Kidney epithelial cell (primary cell): ENCODE measurements at regions not wholly inside any gene's neighbourhood (a gene's known extent, or its start where the extent isn't known, plus 50 kb on each side); places are given as distances from the start of the nearest gene placed in this dataset.
"Not testable (repeated sequence)": the region's sequence is repeated elsewhere in the genome, so short reads cannot be mapped to it uniquely, and the experiment has no call there.

Source experiments
- DNase-seq: peaks from one replicate; pipeline ENCODE4 v3.0.0-alpha.2; 2010; ENCODE audit warnings: low read depth
- H3K27me3 ChIP-seq: 2 replicates; pipeline ENCODE4 v1.6.0; 2011; ENCODE audit warnings: low read length; ENCODE audit not compliant: control insufficient read depth, insufficient read depth
- H3K36me3 ChIP-seq: 2 replicates; pipeline ENCODE4 v1.5.1; 2011; ENCODE audit warnings: low read length; ENCODE audit not compliant: control insufficient read depth, insufficient read depth
- H3K4me3 ChIP-seq: 2 replicates; pipeline ENCODE4 v1.5.1; 2011; ENCODE audit warnings: low read depth, mild to moderate bottlenecking, control low read depth, low read length
- CTCF ChIP-seq: IDR thresholded peaks from 2 replicates; pipeline ENCODE4 v1.5.1; 2011; ENCODE audit warnings: mild to moderate bottlenecking, moderate library complexity, low read length, control low read depth, inconsistent platforms; ENCODE audit not compliant: insufficient read depth, poor library complexity, severe bottlenecking

- H3K36me3 ChIP-seq, result no peaks in the 10 kb centered on the region
- no peak for DNase-seq
- TF ChIP-seq CTCF, result no peak
- no peak overlapping the region for H3K4me3 ChIP-seq
- no peaks in the 10 kb centered on the region for H3K27me3 ChIP-seq
Measured at GRCh38 chr4:187125062-187125461, 401.4 kb upstream of the FAT1 start.

- DNase-seq, result no peak
- no peaks in the 10 kb centered on the region for H3K27me3 ChIP-seq
- no peaks in the 10 kb centered on the region for H3K36me3 ChIP-seq
- TF ChIP-seq CTCF, result no peak
- no peak overlapping the region for H3K4me3 ChIP-seq
Measured at GRCh38 chr4:187127456-187127855, 403.8 kb upstream of the FAT1 start.

- Histone ChIP-seq H3K36me3 (no peaks in the 10 kb centered on the region), H3K27me3 (no peaks in the 10 kb centered on the region), H3K4me3 (no peak overlapping the region)
- no peak for TF ChIP-seq CTCF
- DNase-seq, result peak; percentile 61
Measured at GRCh38 chr4:187128222-187128621, 404.6 kb upstream of the FAT1 start.

- H3K36me3 ChIP-seq, result no peaks in the 10 kb centered on the region
- H3K4me3 ChIP-seq, result no peak overlapping the region
- DNase-seq, result peak; percentile 38
- no peak for TF ChIP-seq CTCF
- H3K27me3 ChIP-seq, result no peaks in the 10 kb centered on the region
Measured at GRCh38 chr4:187128976-187129375, 405.3 kb upstream of the FAT1 start.

GRCh38 chr4:187131826-187132225 lies 408.2 kb upstream of the FAT1 start:
- not testable (repeated sequence) for H3K4me3 ChIP-seq, DNase-seq, H3K27me3 ChIP-seq, H3K36me3 ChIP-seq

- DNase-seq, result no peak
- no peak overlapping the region for H3K4me3 ChIP-seq
- H3K36me3 ChIP-seq, result no peaks in the 10 kb centered on the region
- H3K27me3 ChIP-seq, result no peaks in the 10 kb centered on the region
- no peak for TF ChIP-seq CTCF
Measured at GRCh38 chr4:187135878-187136277, 412.2 kb upstream of the FAT1 start.
